ENCODE measurements at regions not wholly inside any gene's neighbourhood (a gene's known extent, or its start where the extent isn't known, plus 50 kb on each side); places are given as distances from the start of the nearest gene placed in this dataset.
"Not testable (repeated sequence)": the region's sequence is repeated elsewhere in the genome, so short reads cannot be mapped to it uniquely, and the experiment has no call there.

DNA sequence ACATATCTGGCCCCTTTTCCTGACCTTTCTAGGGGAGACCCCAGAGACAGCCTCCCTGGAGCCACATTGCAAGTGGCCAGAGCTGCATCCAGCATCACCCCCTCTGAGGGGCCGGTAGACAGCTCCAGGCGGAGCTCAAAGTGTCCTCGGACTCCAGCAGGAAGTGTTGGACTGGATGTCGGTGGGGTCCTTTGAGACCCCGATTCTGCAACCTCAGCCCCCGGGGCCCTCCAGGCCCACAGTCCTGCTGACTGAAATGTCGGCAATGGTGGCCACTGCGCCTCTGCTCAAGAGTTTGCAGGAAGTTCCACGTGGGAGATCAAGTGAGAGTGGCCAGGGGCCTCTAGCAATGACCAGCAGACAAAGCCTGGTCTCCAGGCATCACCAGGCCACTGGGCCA lies 115.9 kb upstream of the FOXD4L5 start:
- no peaks in the 10 kb centered on the region for H3K36me3 Mint-ChIP-seq (ENCODE audit: low read depth)
- CTCF ChIA-PET: no interaction called here
- no peaks in the 10 kb centered on the region for H3K27me3 Mint-ChIP-seq
- peaks cover 8% of the 10 kb centered on the region for H3K9me3 Mint-ChIP-seq
- ATAC-seq (ENCODE audit: low read depth) (no peak), DNase-seq (no peak)
- H3K27ac Mint-ChIP-seq: no peak overlapping the region
- no peak overlapping the region for H3K4me3 Mint-ChIP-seq
- H3K4me1 Mint-ChIP-seq: no peaks in the 10 kb centered on the region
- POLR2A ChIA-PET: no interaction called here
- intact Hi-C loops (cut with micrococcal nuclease): no loop called here
- TF ChIP-seq, protein P1, sequence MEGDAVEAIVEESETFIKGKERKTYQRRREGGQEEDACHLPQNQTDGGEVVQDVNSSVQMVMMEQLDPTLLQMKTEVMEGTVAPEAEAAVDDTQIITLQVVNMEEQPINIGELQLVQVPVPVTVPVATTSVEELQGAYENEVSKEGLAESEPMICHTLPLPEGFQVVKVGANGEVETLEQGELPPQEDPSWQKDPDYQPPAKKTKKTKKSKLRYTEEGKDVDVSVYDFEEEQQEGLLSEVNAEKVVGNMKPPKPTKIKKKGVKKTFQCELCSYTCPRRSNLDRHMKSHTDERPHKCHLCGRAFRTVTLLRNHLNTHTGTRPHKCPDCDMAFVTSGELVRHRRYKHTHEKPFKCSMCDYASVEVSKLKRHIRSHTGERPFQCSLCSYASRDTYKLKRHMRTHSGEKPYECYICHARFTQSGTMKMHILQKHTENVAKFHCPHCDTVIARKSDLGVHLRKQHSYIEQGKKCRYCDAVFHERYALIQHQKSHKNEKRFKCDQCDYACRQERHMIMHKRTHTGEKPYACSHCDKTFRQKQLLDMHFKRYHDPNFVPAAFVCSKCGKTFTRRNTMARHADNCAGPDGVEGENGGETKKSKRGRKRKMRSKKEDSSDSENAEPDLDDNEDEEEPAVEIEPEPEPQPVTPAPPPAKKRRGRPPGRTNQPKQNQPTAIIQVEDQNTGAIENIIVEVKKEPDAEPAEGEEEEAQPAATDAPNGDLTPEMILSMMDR (IDR thresholded peaks at IDR 0.05): no peak

DNA sequence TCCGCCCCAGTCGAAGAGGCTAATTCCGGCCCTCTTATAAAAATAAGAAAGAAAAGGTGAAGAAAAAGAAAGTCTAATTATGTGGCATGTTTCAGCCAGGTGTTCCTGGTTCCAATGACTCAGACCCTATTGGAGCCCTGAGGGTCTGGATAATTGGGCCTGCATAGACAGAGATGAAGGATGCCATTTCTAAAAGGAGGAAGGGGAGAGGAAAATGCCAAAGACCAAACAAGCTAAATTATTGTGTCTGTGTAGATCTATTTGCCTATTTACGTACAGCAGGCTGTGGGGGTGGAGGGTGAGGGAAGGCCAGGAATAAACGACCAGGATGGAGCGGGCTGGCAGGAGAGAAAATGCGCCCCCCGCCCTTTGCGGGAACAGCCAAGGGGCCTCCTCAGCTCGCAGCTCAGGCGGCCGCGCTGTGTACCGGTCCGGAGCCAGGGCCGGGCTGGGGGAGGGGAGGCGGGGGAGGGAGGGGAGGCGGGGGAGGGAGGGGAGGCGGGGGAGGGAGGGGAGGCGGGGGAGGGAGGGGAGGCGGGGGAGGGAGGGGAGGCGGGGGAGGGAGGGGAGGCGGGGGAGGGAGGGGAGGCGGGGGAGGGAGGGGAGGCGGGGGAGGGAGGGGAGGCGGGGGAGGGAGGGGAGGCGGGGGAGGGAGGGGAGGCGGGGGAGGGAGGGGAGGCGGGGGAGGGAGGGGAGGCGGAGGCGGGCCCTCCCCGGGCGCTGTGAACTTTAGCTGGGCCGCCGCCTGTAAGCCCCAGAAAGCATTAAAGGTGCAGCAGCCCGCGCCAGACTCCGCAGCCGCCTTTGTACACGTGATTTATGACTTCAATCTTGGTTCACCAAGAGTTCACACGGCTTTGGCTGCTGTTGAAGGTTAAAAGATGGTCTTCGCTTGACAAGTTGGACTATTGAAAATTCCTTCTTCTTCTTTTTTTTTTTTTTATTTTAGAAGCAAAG lies 113.0 kb upstream of the FOXD4L5 start:
- H3K36me3 Mint-ChIP-seq (ENCODE audit: low read depth); CTCF ChIA-PET; H3K4me1 Mint-ChIP-seq; H3K9me3 Mint-ChIP-seq; DNase-seq; intact Hi-C loops (cut with micrococcal nuclease); H3K27ac Mint-ChIP-seq; POLR2A ChIA-PET; H3K4me3 Mint-ChIP-seq; H3K27me3 Mint-ChIP-seq; ATAC-seq (ENCODE audit: low read depth): not testable (repeated sequence)

- H3K9me3 Mint-ChIP-seq; ATAC-seq (ENCODE audit: low read depth); CTCF ChIA-PET; H3K4me1 Mint-ChIP-seq; POLR2A ChIA-PET; H3K27ac Mint-ChIP-seq; DNase-seq; H3K27me3 Mint-ChIP-seq; H3K4me3 Mint-ChIP-seq; intact Hi-C loops (cut with micrococcal nuclease); H3K36me3 Mint-ChIP-seq (ENCODE audit: low read depth): not testable (repeated sequence)
These were observed 112.2 kb upstream of the FOXD4L5 start for GRCh38 chr9:65397226-65397625.

GRCh38 chr9:65396601-65397000 lies 111.6 kb upstream of the FOXD4L5 start:
- H3K36me3 Mint-ChIP-seq (ENCODE audit: low read depth); CTCF ChIA-PET; H3K9me3 Mint-ChIP-seq; ATAC-seq (ENCODE audit: low read depth); H3K27ac Mint-ChIP-seq; POLR2A ChIA-PET; H3K4me3 Mint-ChIP-seq; H3K27me3 Mint-ChIP-seq; DNase-seq; H3K4me1 Mint-ChIP-seq; intact Hi-C loops (cut with micrococcal nuclease): not testable (repeated sequence)

GRCh38 chr9:65395789-65396188 lies 110.8 kb upstream of the FOXD4L5 start:
- intact Hi-C loops (cut with micrococcal nuclease); H3K4me3 Mint-ChIP-seq; DNase-seq; ATAC-seq (ENCODE audit: low read depth); H3K4me1 Mint-ChIP-seq; H3K36me3 Mint-ChIP-seq (ENCODE audit: low read depth); H3K27ac Mint-ChIP-seq; CTCF ChIA-PET; POLR2A ChIA-PET; H3K9me3 Mint-ChIP-seq; H3K27me3 Mint-ChIP-seq: not testable (repeated sequence)

DNA sequence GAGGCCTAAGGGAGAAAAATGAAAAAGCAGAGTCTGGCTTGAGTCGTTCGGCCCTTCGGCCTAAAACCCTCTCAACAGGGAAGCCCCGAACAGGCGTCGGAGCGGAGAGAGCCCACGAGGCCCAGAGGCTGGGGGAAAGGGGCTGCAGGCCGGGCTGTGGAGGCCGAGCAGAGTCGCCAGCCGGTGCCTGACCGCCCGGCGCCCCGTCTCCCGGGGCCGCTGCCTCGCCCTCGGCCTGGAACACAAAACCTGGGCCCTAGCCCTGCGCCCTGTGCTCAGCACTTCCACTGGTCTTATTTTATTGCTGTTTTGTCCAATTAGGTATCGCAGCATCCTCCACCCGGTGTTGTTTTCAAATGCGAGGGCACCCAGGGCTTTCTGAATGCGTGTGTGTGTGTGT lies 110.1 kb upstream of the FOXD4L5 start:
- H3K36me3 Mint-ChIP-seq (ENCODE audit: low read depth); POLR2A ChIA-PET; H3K9me3 Mint-ChIP-seq; intact Hi-C loops (cut with micrococcal nuclease); H3K27me3 Mint-ChIP-seq; H3K4me3 Mint-ChIP-seq; H3K27ac Mint-ChIP-seq; CTCF ChIA-PET; ATAC-seq (ENCODE audit: low read depth); H3K4me1 Mint-ChIP-seq; DNase-seq: not testable (repeated sequence)

GRCh38 chr9:65393111-65393810 lies 108.3 kb upstream of the FOXD4L5 start:
- intact Hi-C loops (cut with micrococcal nuclease); CTCF ChIA-PET; H3K9me3 Mint-ChIP-seq: not testable (repeated sequence)

GRCh38 chr9:65392611-65393010 lies 107.6 kb upstream of the FOXD4L5 start:
- intact Hi-C loops (cut with micrococcal nuclease); DNase-seq; H3K27me3 Mint-ChIP-seq; H3K27ac Mint-ChIP-seq; POLR2A ChIA-PET; ATAC-seq (ENCODE audit: low read depth); H3K4me3 Mint-ChIP-seq; H3K9me3 Mint-ChIP-seq; CTCF ChIA-PET; H3K36me3 Mint-ChIP-seq (ENCODE audit: low read depth); H3K4me1 Mint-ChIP-seq: not testable (repeated sequence)

More at GRCh38 chr9:65393111-65393810, 108.3 kb upstream of the FOXD4L5 start:
- POLR2A ChIA-PET; H3K36me3 Mint-ChIP-seq (ENCODE audit: low read depth); H3K4me3 Mint-ChIP-seq; H3K27me3 Mint-ChIP-seq; ATAC-seq (ENCODE audit: low read depth); H3K27ac Mint-ChIP-seq; DNase-seq; H3K4me1 Mint-ChIP-seq: not testable (repeated sequence)

GRCh38 chr9:65389710-65390109 lies 104.7 kb upstream of the FOXD4L5 start:
- ATAC-seq (ENCODE audit: low read depth); DNase-seq; H3K4me1 Mint-ChIP-seq; H3K27ac Mint-ChIP-seq; H3K36me3 Mint-ChIP-seq (ENCODE audit: low read depth); H3K4me3 Mint-ChIP-seq; CTCF ChIA-PET; intact Hi-C loops (cut with micrococcal nuclease); POLR2A ChIA-PET; H3K27me3 Mint-ChIP-seq: not testable (repeated sequence)
- H3K9me3 Mint-ChIP-seq: peaks cover 10% of the 10 kb centered on the region

DNA sequence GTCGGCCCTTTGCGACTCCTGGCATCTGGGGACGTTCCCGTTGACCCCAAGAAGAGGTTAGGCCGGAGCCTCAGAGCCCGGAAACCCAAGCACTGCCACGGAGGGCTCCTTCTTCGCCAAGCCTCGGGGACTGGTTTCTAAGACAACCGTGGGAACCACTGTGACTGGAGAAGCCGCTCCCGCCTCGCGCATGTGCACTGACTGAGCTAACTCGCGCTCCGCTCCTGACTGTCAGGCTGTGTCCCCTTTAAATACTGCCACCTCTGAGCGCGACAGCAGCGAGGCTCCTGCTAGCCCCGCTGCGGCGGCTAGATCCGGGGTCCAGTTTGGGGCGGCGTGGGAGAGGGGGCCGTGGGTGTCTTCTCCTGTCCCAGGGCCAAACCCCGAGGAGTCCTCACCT lies 104.2 kb upstream of the FOXD4L5 start:
- intact Hi-C loops (cut with micrococcal nuclease); CTCF ChIA-PET; H3K36me3 Mint-ChIP-seq (ENCODE audit: low read depth): not testable (repeated sequence)

DNA sequence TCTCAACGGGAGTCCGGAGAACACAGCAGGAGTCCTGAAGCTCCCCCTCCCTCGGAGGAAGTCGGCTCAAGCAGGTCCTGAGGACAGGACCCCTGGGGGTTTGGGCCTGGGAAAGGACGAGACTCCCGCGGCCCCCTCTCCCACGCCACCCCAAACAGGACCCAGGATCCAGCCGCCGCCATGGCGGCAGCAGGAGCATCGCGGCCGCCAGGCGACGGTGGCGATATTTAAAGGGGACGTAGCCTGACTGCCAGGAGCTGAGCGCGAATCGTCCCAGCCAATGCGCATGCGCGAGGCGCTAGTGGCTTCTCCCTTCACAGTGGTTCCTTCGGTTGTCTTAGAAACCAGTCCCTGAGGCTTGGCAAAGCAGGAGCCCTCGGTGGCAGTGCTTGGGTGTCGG lies 101.7 kb upstream of the FOXD4L5 start:
- H3K4me3 Mint-ChIP-seq: peak overlapping the region; percentile 64
- peak; percentile 48 for DNase-seq
- H3K27ac Mint-ChIP-seq; intact Hi-C loops (cut with micrococcal nuclease); POLR2A ChIA-PET; H3K36me3 Mint-ChIP-seq (ENCODE audit: low read depth); H3K4me1 Mint-ChIP-seq; H3K27me3 Mint-ChIP-seq; CTCF ChIA-PET: not testable (repeated sequence)
- H3K9me3 Mint-ChIP-seq: peaks cover 13% of the 10 kb centered on the region
- ATAC-seq (ENCODE audit: low read depth): peak; percentile 65

More for the DNA sequence above, 104.2 kb upstream of the FOXD4L5 start:
- ATAC-seq (ENCODE audit: low read depth); H3K27me3 Mint-ChIP-seq; DNase-seq; POLR2A ChIA-PET; H3K4me3 Mint-ChIP-seq; H3K4me1 Mint-ChIP-seq; H3K27ac Mint-ChIP-seq: not testable (repeated sequence)
- H3K9me3 Mint-ChIP-seq: peaks cover 10% of the 10 kb centered on the region
